HepG2 (cell line): ENCODE measurements at regions not wholly inside any gene's neighbourhood (a gene's known extent, or its start where the extent isn't known, plus 50 kb on each side); places are given as distances from the start of the nearest gene placed in this dataset.

ENCODE experiments used
- IKZF5 ChIP-seq: IDR thresholded peaks from 2 replicates; pipeline ENCODE4 v1.6.1; 2018; ENCODE audit warnings: missing genetic modification reagents, mild to moderate bottlenecking, missing compliant biosample characterization
- KLF6 ChIP-seq: IDR thresholded peaks from 2 replicates; pipeline ENCODE4 v1.8.0; 2016; ENCODE audit warnings: missing biosample characterization, missing genetic modification reagents
- LCORL ChIP-seq, 2 experiments: fragments of 450-650 bp in 1 of 2; sonication (generic) in 1 of 2; formaldehyde crosslinking in 1 of 2; IDR thresholded peaks; 2 replicates each; pipeline versions ENCODE4 v1.5.0 to v1.6.1; 2017 to 2020; ENCODE audit warnings: antibody characterized with exemption in 1 of 2, missing genetic modification reagents in 1 of 2
- LRRFIP1 ChIP-seq: sonication (generic); formaldehyde crosslinking; conservative IDR thresholded peaks from 2 replicates; pipeline ENCODE4 v1.4.0; 2020; ENCODE audit warnings: missing genetic modification reagents
- SP4 ChIP-seq: sonication (generic); formaldehyde crosslinking; IDR thresholded peaks from 2 replicates; pipeline ENCODE4 v1.8.1; 2023; ENCODE audit warnings: mild to moderate bottlenecking, missing genetic modification reagents
- TAF15 ChIP-seq: fragments of 200-400 bp; formaldehyde crosslinking; IDR thresholded peaks from one replicate; pipeline ENCODE4 v1.6.1; 2018; ENCODE audit warnings: mild to moderate bottlenecking, low read depth, low read length; ENCODE audit not compliant: poor library complexity, severe bottlenecking
- TRIM22 ChIP-seq: fragments of 450-650 bp; IDR thresholded peaks from 2 replicates; pipeline ENCODE4 v1.6.1; 2017
- ZFY ChIP-seq: sonication (generic); formaldehyde crosslinking; IDR thresholded peaks from 2 replicates; pipeline ENCODE4 v1.4.0; 2020; ENCODE audit warnings: missing genetic modification reagents
- ZNF615 ChIP-seq: sonication (generic); formaldehyde crosslinking; IDR thresholded peaks from 2 replicates; pipeline ENCODE4 v1.5.0; 2020; ENCODE audit warnings: mild to moderate bottlenecking, missing genetic modification reagents, borderline replicate concordance
- TF ChIP-seq, protein P1 (sequence below): sonication (generic); formaldehyde crosslinking; IDR thresholded peaks from 2 replicates; pipeline ENCODE4 v1.4.0; 2020; ENCODE audit warnings: missing genetic modification reagents
- TF ChIP-seq, protein P2 (sequence below): sonication (generic); formaldehyde crosslinking; IDR thresholded peaks from 2 replicates; pipeline ENCODE4 v1.5.1; 2020; ENCODE audit warnings: missing genetic modification reagents, mild to moderate bottlenecking, borderline replicate concordance

- TF ChIP-seq LRRFIP1 (CRISPR knock-in tag) (no peak), IKZF5 (no peak), ZNF615 (CRISPR knock-in tag) (no peak), SP4 (CRISPR knock-in tag) (no peak), TAF15 (no peak), ZFY (CRISPR knock-in tag) (no peak), LCORL (IDR thresholded peaks at IDR 0.05) (no peak), LCORL (CRISPR knock-in tag; IDR thresholded peaks at IDR 0.05) (no peak), KLF6 (CRISPR knock-in tag) (no peak), TRIM22 (no peak)
- TF ChIP-seq, protein P1, sequence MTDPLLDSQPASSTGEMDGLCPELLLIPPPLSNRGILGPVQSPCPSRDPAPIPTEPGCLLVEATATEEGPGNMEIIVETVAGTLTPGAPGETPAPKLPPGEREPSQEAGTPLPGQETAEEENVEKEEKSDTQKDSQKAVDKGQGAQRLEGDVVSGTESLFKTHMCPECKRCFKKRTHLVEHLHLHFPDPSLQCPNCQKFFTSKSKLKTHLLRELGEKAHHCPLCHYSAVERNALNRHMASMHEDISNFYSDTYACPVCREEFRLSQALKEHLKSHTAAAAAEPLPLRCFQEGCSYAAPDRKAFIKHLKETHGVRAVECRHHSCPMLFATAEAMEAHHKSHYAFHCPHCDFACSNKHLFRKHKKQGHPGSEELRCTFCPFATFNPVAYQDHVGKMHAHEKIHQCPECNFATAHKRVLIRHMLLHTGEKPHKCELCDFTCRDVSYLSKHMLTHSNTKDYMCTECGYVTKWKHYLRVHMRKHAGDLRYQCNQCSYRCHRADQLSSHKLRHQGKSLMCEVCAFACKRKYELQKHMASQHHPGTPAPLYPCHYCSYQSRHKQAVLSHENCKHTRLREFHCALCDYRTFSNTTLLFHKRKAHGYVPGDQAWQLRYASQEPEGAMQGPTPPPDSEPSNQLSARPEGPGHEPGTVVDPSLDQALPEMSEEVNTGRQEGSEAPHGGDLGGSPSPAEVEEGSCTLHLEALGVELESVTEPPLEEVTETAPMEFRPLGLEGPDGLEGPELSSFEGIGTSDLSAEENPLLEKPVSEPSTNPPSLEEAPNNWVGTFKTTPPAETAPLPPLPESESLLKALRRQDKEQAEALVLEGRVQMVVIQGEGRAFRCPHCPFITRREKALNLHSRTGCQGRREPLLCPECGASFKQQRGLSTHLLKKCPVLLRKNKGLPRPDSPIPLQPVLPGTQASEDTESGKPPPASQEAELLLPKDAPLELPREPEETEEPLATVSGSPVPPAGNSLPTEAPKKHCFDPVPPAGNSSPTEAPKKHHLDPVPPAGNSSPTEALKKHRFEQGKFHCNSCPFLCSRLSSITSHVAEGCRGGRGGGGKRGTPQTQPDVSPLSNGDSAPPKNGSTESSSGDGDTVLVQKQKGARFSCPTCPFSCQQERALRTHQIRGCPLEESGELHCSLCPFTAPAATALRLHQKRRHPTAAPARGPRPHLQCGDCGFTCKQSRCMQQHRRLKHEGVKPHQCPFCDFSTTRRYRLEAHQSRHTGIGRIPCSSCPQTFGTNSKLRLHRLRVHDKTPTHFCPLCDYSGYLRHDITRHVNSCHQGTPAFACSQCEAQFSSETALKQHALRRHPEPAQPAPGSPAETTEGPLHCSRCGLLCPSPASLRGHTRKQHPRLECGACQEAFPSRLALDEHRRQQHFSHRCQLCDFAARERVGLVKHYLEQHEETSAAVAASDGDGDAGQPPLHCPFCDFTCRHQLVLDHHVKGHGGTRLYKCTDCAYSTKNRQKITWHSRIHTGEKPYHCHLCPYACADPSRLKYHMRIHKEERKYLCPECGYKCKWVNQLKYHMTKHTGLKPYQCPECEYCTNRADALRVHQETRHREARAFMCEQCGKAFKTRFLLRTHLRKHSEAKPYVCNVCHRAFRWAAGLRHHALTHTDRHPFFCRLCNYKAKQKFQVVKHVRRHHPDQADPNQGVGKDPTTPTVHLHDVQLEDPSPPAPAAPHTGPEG (CRISPR knock-in tag): no peak
- TF ChIP-seq, protein P2, sequence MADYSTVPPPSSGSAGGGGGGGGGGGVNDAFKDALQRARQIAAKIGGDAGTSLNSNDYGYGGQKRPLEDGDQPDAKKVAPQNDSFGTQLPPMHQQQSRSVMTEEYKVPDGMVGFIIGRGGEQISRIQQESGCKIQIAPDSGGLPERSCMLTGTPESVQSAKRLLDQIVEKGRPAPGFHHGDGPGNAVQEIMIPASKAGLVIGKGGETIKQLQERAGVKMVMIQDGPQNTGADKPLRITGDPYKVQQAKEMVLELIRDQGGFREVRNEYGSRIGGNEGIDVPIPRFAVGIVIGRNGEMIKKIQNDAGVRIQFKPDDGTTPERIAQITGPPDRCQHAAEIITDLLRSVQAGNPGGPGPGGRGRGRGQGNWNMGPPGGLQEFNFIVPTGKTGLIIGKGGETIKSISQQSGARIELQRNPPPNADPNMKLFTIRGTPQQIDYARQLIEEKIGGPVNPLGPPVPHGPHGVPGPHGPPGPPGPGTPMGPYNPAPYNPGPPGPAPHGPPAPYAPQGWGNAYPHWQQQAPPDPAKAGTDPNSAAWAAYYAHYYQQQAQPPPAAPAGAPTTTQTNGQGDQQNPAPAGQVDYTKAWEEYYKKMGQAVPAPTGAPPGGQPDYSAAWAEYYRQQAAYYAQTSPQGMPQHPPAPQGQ: no peak
These were observed 111.6 kb upstream of the TACR1 start (continued) for GRCh38 chr2:75310876-75311275.
